T1000 (cell line): ENCODE measurements at regions not wholly inside any gene's neighbourhood (a gene's known extent, or its start where the extent isn't known, plus 50 kb on each side); places are given as distances from the start of the nearest gene placed in this dataset.
"Not testable (repeated sequence)": the region's sequence is repeated elsewhere in the genome, so short reads cannot be mapped to it uniquely, and the experiment has no call there.

Source experiments
- DNase-seq: peaks from one replicate; lab custom pipeline; 2025; ENCODE audit warnings: mixed read lengths; lab: John Stamatoyannopoulos, UW

DNA sequence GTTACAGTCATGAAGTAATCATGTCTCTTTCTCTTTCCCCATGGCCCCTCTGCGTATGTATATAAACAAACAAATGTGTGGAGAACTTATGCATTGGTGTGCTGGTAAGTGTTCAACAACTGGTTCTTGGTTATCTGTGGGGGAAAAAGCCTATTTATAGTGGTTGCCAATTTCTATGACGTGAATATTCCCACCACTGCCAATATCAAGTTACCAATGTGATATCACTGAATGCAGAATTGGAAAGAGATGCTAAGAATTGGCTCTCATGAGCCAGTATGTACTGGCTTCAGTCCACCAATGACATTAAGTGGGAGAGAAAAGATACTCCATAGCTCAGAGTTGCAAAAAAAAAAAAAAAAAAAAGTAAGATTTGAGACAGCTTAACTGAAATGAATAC, 399.7 kb downstream of the REEP3 start:
- no peak for DNase-seq

DNA sequence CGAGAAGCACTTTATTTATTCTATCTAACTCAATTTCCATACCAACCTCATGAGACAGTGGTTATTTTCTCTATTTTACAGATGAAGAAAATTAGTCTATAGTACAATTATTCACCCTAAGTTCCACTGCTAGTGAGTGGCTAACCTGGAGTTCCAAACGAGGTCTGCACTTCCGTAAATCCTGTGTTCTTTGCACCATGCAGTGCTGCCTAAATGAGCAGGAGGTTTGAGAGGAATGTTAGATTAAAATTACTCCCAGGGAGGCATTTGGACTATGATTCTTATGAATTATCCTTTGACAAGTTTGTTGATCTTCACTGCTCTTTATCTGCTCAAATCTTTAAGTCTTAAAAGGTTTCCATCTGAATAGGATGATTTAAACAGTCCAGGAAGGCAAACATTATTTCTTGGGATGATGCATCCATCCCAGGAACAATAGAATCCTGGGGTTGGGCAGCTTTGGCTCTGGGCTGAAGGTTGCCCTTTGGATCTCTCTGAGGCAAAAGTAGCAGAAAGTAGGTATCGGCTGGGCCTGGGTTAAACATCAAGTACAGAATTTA, 400.8 kb downstream of the REEP3 start:
- DNase-seq: no peak

DNA sequence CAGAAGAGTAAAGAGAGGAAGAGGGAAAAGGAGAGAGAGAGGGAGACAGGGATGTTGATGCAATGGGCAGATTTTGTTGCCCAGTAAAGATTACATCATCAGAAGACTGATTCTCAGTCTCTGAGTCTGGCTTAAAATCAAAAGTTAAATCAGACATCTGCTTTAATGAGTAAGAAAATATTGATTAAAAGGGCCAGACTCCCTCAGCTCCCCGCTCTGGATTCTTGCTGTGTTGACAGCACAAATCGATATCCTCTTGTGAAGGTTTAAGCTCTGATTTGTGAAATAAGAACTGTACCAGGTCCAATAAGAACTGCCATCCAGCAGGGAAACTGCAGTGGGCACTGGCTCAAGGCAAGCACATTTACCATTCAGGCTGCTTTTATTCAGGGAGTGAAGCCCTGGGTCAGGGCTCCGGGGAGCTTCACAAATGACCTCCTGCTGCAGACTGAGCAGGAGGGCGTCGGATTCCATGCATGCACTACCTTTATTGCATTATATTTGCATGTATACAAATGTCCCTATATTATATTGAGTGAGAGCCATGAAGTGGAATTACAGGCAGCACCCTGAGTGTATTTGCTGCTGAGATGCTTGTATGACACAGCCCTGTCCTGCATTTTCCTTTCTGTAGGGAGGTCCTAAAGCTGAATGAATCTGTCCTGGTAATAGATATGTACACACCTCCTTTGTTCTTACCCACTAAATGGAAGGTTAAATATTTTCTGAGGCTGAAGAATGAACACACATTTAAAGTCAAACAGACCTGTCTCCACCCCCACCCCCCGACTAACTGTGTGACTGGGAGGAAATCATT, 401.5 kb downstream of the REEP3 start:
- DNase-seq: no peak

DNA sequence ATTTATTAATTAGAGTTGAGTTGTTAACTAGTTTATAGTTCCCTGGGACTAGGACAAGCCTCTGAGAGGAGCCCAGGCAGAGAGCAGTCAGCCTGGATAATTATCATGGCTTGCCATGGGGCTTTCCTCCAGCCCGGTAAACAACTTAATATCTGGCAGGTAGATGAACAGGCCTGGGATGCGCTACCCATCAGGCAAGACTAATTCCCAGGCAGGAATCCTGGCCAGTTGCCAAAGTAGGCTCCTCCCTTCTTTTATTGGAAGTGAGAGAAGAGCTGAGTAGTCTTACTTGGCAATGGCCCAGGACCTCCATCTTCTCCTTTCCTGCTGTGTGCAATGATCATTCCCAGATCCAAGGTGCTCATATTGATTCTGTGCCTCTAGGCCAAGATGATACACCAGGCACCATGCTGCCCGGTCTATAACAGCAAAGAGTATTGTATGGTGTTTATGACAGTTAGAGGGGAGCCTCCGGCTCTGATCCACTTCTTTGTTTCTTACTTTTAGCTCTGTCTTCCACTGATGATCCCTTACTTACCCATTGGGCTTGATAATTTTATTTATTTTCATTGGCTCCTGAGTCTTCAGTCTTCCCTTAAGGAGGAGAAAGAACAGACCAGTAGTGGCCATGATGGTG, 408.7 kb downstream of the REEP3 start:
- DNase-seq: no peak

DNA sequence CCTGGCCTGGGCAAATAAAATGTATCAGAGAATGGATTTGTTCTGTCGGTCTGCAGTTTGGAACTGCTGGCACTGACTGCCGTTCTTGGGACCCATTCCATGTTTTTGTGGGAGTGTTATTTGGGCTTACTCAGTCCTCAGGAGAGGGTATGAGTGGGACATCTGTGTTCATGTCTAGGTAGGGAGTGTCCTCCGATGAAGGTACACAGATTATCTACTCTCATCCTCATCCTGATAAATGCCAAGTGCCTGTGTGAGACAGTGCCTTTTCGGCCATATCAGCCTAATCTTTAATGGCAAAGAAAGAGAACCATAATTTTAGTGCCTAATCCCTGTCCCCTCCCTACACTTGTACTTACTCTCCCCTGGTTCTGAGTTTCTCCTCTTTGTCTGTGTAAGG, 409.4 kb downstream of the REEP3 start:
- DNase-seq: no peak

DNA sequence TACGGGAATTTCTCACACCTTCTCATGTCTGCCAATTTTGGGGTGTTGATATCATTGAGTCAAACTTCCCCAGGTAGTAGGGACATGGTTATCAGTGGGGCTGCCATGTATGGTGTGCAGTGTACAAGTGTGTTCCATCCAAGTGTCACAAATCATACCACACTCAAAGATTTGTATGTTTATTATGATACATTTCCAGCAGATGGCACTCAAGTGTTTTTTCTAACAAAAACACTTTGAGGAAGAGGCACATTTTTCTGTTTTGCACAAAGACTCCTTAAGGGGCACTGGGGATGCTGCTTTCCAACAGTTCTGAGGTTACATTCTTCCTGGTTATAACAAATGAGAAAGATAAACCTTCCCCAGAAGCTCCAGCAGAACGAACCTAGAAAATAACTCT, 414.5 kb downstream of the REEP3 start:
- DNase-seq: no peak

DNA sequence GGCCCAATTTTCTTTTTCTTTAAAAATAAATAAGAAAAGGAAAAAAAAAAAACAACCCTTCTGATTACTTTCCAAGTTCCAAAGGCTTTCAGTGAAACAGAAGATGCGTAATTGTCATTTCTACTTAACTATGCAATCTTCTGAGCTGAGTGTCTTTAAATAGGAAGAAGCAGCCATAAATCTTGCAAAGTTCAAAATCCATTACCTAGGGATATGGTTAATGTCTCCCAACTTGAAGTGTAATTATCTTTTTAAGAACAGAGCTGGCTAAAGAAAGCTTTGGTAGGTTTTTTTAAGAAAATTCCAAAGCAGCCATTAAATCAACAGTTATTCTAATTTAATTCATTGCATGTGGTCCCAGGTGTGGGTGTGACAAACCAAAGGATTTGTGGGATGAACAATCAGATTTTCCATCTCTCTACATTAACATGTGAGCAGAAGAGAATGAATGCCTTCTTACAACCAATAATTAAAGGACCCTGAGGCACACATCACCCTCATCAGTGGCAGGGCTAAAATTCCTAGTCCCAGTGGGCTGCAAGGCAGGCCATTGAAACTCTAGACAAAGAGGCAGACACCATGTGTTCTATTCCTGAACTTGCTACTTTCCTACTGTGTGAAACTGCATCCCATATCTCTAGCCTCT, 419.2 kb downstream of the REEP3 start:
- DNase-seq: no peak

DNA sequence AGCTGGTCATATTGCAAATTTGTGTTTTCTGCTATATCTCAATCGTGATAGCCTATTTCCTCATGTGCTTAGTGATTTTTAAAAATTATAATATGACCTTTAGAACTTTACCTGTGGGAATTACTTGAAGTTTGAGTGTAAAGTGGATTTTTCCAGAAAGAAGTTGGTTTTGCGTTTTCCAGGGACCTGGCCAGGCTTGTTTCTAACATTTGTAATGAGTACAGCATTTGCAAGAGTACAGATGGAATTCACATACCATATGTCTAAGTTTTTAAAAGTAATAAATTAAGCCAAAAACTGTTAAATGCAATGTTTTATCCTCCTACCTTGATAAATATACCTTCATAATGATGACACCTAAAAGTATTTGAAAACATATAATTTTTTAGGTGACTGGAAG, 443.2 kb downstream of the REEP3 start:
- no peak for DNase-seq

DNA sequence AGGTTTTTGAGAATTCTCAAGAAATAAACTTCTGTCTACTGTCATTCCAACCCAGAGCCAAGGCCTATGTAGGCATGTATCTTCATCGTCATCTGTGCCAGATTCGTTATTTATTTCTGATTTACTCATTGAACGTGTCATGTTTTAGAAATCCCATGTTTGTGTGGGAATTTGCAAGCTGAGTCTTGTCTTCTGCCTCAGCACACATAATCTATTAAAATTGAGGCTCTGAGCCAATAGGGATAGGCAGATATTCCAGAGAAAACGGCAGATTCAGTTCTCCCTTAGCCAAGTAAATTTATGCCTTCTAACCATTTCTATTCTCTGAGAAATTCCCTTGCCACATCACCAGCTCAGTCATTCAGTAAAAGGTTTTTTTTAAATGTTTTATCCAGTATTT, 444.6 kb downstream of the REEP3 start:
- no peak for DNase-seq

DNA sequence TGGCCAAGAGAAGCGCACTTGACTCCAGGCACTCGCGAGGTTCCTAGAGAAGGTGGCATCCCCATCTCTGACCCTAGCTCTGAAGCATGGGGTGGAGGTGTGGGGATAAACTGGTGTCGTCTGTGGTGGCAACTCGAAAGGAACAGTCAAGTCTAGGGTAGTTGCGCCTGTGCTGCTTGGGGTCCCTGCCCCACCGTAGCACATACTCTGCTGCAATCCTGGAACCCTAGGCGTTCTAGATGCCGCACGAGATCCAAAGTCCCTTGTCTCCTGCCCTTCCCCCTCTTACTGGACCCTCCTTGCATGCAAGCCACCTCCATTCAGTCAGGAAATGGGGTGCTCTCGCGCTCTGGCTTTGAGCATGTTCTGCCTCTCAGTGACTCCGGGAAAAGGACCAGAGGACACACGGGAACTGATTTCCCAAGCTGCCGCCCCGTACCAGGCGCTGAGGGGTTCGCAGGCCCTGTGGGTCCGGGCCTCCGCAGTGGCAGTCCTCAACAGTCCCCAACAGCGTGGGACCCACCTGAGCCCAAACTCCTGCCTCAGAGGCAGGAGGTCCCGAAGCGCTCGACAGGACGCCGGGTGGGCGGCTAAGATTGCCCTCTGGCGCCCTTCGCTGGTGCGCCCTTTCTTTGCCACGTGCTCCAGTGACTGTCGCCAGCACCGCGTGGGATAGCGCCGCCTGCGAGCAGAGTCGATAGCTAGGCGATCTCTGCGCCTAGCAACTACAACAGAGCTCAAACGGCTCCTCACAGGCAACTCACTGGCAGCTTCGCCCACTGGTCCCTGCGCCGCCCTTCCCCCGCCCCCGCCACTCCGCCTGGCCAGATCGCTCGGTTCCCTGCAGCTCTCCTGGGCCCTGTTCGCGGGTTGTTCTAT, 452.0 kb downstream of the REEP3 start:
- DNase-seq: no peak

DNA sequence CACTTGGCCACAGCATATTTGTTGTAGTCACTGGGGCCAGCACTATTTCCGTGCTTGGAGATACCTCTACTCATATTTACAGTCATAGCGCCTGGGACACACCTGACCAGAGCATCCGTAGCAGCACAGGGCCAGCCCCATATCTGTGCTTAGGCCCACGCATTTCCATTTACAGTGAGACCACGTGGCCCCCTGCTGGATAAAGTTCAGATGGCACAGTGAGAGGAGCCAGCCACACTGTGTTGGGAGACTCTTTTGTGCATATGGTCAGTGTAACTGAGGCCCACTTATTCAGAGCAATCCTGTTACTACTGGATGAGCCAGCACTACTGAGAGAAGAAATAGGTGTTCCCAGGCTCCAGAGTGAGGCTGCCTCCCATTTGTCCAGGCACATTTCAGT, 455.3 kb downstream of the REEP3 start:
- no peak for DNase-seq

DNA sequence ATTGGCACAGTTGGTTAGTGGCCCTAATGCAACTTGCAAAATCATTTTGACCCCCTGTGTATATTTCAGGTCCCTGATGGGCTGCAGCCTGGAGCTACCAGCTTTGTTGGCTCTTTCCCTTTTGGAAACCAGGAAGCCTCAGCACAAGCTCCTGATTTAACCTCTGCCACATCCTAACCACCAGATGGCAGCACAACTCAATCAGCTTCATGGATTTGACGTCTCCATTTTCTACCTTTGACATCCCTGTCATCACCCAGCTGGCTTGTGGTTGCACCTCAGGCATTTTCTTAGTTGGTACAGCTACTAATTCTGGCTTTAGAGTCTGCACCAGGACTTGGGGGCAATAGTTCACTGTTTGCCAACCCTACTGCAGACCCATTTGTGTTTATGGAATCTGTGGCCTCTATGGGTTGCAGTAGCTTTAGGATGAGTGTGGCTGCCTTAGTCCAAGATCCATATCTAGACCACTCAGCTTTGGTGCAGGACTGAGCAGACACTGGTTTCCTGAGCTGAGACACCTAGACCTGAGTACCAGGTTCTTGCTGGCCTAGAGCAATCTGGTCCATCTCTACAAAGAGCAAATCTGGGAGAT, 456.2 kb downstream of the REEP3 start:
- no peak for DNase-seq

DNA sequence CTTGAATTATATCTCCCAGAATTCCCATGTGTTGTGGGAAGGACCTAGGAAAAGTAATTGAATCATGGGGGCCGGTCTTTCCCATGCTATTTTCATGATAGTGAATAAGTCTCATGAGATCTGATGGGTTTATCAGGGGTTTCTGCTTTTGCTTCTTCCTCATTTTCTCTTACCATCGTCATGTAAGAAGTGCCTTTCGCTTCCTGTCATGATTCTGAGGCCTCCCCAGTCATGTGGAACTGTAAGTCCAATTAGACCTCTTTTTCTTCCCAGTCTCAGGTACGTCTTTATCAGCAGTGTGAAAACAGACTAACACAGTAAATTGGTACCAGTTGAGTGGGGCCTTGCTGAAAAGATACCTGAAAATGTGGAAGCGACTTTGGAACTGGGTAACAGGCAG, 459.7 kb downstream of the REEP3 start:
- not testable (repeated sequence) for DNase-seq

DNA sequence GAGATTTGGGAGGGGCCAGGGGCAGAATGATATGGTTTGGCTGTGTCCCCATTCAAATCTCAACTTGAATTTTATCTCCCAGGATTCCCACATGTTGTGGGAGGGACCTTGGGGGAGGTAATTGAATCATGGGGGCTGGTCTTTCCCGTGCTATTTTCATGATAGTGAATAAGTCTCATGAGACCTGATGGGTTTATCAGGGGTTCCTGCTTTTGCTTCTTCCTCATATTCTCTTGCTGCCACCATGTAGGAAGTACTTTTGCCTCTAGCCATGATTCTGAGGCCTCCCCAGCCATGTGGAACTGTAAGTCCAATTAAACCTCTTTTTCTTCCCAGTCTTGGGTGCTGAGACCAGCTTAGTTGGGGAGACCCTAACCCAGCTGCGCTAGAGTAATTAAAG, 462.9 kb downstream of the REEP3 start:
- not testable (repeated sequence) for DNase-seq

DNA sequence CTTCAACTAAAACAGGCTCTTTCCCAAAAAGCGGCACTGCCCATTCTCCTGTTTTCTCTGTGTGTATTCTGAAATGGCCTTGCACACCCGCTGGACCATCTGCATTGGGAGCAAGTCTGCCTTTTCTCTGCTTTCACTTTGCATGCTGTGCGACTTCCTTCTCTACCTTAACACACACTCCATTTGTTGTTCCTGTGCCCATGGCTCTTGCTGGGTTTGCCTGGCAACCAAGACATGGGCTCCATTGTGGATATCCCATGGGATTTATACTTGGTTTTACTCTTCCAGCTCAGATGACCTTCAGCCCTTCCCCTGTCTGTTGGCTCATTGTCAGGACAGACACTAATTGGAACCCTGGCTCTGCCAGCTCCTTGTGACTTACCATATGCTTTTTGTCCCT, 465.3 kb downstream of the REEP3 start:
- no peak for DNase-seq

DNA sequence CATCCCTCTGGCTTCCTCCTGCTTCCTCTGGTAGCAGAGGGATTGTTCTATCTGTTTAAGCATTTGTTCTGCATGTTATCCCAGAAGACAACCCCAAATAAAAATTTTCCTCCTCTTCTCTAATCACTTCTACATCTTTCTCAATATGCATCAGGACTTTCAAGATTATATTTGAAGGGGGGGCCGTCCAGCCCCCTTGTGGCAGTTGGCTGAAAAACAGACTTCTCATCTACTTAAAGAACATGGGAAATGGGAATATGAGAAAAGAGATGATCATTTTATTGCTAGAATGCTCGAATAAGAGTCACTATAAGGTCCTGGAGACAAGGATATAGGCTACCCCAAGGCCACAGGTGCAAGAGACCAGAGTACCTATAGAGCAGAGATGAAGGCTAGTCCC, 466.0 kb downstream of the REEP3 start:
- no peak for DNase-seq

DNA sequence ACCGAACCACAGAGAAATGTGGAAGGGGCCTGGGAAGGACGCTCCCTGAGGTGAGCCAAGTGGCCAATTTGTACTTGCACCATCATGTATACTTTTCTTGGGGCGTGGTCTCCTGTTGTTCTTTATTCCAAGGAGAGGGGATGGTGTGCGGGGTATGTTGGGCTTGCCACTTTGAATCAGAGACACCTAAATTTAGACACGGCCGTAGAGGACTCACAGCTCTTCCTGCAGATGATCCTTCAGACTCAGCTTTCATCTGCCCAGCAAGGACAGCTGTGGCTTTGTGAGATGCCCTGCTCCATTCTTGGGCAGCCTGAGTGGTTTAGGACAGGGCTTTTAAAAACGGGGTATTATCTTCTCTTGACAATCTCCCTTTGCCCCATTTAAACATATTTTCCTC, 473.2 kb downstream of the REEP3 start:
- no peak for DNase-seq

DNA sequence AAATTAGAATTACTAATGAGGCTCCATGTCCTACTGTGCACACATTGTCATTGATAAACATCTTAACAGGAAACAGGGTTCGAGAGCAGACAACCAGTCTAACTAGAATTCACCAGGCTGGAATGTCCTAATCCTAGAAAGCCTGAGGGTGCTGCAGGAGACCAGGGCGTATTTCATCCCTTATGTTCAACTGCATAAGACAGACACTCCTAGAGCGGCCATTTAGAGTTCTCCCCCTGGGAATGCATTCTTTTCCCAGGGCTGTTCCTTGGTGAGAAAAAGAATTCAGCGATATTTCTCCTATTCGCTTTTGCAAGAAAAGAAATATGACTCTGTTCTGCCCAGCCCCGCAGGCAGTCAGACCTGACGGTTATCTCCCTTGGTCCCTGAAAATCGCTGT, 486.0 kb downstream of the REEP3 start:
- no peak for DNase-seq

DNA sequence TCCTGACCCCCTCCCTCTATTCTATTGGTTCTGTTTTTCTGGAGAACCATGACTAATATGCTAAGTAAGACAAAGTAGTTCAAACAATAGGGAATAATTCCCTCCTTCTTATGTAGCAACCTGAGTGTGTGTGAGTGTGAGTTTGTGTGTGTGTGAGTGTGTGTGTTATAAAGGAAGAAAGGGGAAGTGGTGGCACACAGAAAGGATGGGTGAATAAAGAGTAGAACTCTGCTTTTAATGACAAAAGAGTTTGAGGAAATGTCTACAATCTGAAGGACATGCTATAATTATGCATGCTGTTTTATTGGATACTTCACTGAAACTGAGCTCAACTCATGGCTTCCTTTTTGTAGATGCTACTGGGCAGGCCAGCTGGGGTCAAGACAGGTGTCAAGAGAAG, 489.5 kb downstream of the REEP3 start:
- no peak for DNase-seq

DNA sequence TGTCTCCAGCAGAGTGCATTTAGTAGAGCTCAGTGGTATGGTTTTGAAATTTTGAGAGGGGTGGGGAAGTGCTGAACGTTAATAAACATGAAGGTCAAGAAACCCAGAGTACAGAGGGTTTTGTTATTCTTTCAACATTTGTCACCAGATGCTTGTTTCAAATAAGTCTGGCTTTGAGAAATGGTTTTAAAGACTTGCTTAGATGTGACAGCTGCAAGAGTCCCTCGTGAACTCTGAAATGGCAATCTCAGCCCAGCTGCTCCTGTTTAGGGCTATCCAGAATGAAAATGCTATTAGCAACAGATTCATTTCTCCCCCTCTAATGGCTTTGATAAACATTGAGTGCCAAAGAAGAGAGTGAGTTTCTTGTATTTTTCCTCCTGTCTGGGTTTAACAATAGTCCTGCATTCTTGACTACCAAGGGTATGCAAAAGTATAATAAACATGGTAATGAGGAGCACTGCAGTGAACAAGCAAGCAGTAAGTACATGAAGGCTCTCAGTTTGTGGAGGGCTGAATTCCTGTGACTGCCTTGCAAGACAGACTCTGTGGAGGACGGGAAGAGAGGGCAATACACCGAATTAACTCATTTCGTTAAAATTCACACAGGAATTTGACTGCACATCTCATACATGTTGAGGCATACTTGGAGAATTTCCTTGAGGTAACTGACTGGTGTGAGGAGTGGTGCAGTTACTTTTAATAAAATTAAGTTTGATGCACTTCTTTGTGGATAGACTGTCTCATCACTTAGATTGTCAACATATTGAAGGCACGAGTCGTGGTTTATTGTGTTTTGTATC, 490.9 kb downstream of the REEP3 start:
- no peak for DNase-seq

DNA sequence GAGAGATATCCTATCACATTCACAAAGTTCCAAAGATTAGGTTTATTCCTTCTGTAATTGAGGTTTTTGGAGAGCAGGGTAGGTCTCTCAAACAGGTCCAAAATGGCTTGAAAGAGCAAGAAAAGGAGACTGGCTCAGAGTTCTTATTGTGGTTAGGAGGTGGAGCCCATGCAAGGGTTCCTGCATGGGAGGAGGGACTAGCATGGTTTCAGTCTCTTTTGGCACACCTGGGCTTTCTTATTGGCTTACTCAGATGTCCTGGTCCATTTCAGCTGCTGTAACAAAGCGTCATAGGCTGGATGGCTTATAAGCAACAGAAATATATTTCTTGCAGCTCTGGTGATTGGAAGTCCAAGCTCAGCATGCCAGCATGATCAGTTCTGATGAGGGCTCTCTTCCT, 493.1 kb downstream of the REEP3 start:
- no peak for DNase-seq
